ENCODE measurements at regions not wholly inside any gene's neighbourhood (a gene's known extent, or its start where the extent isn't known, plus 50 kb on each side); places are given as distances from the start of the nearest gene placed in this dataset.
"Not testable (repeated sequence)": the region's sequence is repeated elsewhere in the genome, so short reads cannot be mapped to it uniquely, and the experiment has no call there.

DNA sequence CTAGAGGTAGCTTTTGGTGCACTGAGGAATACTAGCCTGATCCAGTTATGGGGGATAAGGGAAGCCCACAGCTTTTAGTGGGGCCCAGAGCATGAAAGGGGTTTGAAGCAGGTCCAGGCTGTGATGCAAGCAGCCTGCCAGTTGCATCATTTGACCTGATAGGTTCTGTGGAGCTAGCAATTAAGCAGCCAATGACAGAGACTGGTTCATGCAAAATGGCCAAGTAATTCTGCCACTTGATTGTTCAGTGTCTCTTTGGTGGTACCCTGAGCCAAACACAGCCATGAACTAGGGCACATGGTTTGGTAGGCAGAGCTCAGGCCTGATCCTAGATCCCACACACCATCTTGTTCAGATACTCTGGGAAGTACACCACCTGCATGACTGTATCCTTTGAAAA lies 91.0 kb upstream of the PRR23C start:
- no peak for DNase-seq (ENCODE audit: low spot score)

DNA sequence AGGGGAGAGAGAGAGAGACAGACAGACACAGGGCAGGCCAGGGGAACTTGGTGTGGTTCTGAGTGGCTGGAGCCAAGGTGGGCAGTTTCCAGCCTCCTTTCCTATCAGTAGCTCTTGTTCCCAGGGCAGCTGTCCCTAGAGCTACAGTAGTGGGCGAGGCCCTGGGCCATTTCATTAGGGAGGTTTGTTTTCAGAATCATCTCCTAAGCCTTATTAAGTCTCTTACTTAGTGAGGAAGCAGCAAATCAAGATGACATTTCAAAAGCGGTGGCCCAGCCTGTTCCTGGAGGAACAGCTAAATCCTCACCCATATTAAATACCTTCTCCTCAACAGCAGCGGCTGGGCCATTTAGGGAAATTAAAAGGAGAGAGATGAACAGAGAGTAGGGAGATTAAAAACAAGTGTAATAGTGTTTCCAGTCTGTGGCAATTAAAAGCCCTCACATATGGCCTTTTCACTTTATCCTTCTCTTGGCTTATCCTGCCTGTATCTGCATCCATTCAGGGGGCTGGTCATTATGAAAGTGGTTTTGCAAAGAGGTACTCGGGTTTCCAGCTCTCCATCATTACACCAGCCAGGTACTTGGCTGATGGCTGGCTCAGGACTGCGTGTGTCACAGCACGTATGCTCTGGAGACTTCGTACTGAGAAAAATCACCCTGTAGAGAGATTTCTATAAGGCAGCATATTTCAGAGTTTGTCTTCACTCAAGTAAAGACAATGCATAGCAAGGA lies 91.9 kb upstream of the PRR23C start:
- no peak for DNase-seq (ENCODE audit: low spot score)

- DNase-seq (ENCODE audit: low spot score): no peak
Measured at GRCh38 chr3:139140553-139140952, 95.9 kb upstream of the PRR23C start.

GRCh38 chr3:139145980-139146379 lies 101.3 kb upstream of the PRR23C start:
- DNase-seq (ENCODE audit: low spot score): not testable (repeated sequence)

DNA sequence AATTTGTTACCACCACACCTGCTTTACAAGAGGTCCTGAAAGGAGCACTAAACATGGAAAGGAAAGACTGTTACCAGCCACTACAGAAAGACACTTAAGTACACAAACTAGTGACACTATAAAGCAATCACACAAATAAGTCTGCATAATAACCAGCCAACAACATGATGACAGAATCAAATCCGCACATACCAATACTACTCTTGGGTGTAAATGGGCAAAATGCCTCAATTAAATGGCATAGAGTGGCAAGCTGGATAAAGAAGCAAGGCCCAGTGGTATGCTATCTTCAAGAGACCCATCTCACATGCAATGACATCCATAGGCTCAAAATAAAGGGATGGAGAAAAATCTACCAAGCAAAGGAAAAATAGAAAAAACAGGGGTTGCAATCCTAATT lies 106.8 kb upstream of the PRR23C start:
- no peak for DNase-seq (ENCODE audit: low spot score)

- not testable (repeated sequence) for DNase-seq (ENCODE audit: low spot score)
Measured at GRCh38 chr3:139153434-139153833, 108.7 kb upstream of the PRR23C start.

GRCh38 chr3:139157161-139157932 lies 112.7 kb upstream of the PRR23C start:
- no peak for DNase-seq (ENCODE audit: low spot score)

DNA sequence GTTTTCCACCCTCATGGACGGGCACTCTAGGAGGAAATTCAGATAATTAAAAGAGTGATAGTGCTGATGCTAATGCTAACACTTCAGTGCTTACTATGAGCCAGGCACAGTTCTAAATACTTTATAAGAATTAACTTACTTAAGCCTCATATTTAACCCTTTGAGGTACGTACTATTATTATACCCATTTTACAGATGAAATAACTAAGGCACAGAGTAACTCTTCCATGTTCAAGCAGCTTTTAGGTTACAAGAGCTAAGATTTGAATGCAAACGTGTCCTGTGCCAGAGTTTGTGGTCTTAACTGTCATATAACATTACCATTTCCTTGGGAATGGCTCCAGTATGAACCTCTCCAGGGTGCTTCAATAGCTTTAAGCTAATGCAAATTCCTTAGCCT lies 114.7 kb upstream of the PRR23C start:
- no peak for DNase-seq (ENCODE audit: low spot score)

- no peak for DNase-seq (ENCODE audit: low spot score)
Measured at GRCh38 chr3:139173372-139174108, 128.8 kb upstream of the PRR23C start.

DNA sequence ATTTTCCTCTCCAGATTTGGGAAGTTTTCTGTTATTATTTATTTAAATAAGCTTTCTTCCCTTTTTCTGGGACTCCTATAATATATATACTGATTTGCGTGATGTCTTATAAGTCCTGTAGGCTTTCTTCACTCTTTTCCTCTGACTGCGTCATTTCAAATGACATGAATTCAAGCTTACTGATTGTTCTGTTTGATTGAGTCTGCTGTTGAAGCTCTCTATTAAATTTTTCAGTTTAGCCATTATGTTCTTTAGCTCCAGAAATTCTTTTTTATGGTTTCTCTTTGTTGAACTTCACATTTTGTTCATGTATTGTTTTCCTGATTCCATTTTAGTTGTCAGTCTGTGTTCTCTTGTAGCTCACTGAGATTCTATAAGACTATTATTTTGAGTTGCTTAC lies 135.8 kb upstream of the PRR23C start:
- DNase-seq (ENCODE audit: low spot score): no peak

DNA sequence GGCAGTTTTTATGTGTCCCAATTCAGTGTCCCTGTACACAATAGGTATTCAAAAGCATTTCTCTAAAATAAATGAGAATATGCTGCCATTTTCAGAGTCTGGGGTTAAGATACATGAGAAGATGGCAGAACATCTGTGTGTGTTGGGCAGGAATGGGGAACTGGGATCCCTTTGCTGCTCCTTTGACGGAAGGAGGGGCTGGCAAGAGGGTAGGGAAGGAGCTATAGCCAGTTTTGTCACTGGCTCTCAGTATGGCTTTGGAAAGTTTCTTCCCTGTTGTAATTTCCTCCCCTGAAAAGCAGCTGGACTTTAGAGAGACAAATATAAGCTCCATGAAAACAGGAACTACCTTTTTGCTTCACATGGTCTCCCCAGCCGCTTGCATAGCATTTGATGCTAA lies 137.5 kb upstream of the PRR23C start:
- no peak for DNase-seq (ENCODE audit: low spot score)

GRCh38 chr3:139182598-139182997 lies 137.9 kb upstream of the PRR23C start:
- DNase-seq (ENCODE audit: low spot score): no peak

- no peak for DNase-seq (ENCODE audit: low spot score)
Measured at GRCh38 chr3:139185527-139185926, 140.8 kb upstream of the PRR23C start.

DNA sequence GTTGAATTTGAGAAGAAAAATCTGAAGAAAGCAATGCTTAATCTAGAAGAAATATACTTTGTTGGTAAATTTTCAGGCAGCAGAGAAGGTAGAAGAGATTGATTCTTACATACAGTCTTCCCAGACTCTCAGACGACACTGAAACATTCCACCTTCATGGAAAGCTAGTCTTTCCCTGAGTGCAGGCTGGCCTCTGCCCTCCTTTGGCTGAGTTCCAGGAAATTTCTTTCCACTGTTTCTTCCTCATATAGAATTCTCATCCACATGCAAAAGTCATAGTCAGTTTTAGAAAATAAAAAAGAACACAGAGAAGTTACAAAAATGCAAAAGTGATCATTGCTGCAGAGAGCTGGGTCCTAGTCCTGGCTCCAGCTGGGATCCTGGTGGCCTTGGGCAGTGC lies 142.5 kb upstream of the PRR23C start:
- no peak for DNase-seq (ENCODE audit: low spot score)

DNA sequence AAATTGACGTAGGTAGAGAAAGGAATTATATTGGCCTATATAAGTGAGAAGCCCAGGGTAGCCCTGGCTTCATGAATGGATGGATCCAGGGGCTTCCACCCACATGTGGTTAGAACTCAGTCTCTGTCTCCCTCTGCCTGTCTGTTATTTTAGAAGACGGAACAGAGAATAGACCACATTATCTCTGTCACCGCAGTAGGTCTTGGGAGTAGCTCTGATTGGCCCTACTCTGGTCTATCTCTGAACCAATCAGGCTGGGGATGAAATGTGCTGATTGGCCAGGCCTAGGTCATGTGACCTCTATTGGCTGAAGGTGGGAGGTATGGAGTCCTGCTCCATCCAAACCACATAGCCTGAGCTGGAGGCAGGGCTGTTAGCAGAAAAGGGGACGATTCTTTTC lies 143.0 kb upstream of the PRR23C start:
- no peak for DNase-seq (ENCODE audit: low spot score)

GRCh38 chr3:139189943-139190342 lies 145.3 kb upstream of the PRR23C start:
- DNase-seq (ENCODE audit: low spot score): no peak

- DNase-seq (ENCODE audit: low spot score): not testable (repeated sequence)
Measured at GRCh38 chr3:139194421-139194820, 149.4 kb upstream of the MRPS22 start.

DNA sequence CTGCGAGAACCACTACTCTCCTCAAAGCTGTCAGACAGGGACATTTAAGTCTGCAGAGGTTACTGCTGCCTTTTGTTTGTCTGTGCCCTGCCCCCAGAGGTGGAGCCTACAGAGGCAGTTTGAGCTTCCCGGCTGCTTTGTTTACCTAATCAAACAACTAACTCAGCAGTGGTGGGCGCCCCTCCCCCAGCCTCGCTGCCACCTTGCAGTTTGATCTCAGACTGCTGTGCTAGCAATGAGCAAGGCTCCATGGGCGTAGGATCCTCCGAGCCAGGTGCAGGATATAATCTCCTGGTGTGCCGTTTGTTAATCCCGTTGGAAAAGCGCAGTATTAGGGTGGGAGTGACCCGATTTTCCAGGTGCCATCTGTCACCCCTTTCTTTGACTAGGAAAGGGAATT lies 147.7 kb upstream of the MRPS22 start:
- not testable (repeated sequence) for DNase-seq (ENCODE audit: low spot score)

DNA sequence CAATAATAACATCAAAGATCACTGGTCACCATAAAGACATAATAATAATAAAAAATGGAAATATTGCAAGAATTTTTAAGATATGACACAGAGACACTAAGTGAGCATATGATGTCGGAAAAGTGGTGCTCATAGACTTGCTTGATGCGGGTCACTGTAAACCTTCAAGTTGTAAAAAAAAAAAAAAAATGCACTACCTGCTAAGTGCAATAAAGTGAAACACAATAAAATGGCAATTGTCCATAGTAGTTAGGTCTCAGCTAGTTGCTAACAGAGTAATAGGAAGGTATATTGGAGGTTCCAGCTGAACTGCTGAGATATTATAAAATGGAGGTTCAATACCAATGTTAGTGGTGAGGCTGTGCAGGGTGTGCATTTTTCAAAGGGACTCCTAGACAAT lies 146.6 kb upstream of the MRPS22 start:
- no peak for DNase-seq (ENCODE audit: low spot score)

DNA sequence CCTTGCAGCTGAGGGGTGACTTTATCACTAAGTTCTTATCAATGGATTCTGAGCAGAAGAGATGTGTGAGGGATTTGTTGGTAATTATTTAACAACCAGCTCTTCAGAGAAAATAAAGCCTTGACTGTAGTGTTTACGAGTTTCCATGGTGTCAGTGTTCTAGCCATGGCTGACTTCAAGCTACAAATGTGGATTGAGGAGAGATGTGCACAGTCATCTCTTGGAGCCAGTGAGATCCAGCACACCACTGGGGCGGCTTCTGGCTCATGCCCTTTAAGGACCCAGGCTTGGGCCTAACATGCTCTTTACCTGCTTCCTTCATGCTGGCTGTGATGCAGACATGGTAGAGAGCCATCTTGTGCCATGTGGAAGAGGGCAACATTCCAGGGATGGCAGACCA lies 145.6 kb upstream of the MRPS22 start:
- no peak for DNase-seq (ENCODE audit: low spot score)

DNA sequence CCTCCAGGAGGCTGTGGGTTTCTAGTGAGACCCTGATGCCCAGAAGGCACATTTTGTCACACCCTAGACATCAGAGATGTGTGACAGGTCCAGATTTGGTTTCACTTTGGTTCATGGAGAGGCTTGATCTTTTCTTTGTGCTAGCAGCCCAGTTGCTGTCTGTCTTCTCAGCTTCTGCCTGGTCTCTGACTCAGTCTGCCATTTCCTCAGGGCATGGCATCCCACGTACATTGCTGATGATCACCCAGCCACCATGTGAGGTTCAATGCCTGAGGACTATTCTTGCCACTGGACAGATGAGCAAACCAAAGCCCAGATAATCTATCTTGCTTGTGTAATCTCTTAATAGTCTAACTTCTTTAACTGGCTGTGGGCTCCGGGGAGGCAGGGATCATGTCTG lies 144.9 kb upstream of the MRPS22 start:
- DNase-seq (ENCODE audit: low spot score): no peak

GRCh38 chr3:139199421-139200010 lies 144.3 kb upstream of the MRPS22 start:
- DNase-seq (ENCODE audit: low spot score): no peak

Data from hematopoietic multipotent progenitor cell treated with erythropoietin and hydrocortisone succinate and interleukin-3 and kit ligand, for 17 days (in vitro differentiated cells).